Endothelial cell of umbilical vein (primary cell): ENCODE measurements at regions not wholly inside any gene's neighbourhood (a gene's known extent, or its start where the extent isn't known, plus 50 kb on each side); places are given as distances from the start of the nearest gene placed in this dataset.

Source experiments
- CTCF ChIP-seq, 2 donors: IDR thresholded peaks; 1 replicate in 1 of 2; 2 replicates in 1 of 2; pipeline ENCODE4 v1.5.1; 2011; ENCODE audit warnings: low read length in 2 of 2, mild to moderate bottlenecking in 2 of 2, moderate library complexity in 2 of 2, control low read depth in 1 of 2, inconsistent platforms in 1 of 2, low read depth in 1 of 2; ENCODE audit not compliant: insufficient read depth in 1 of 2; ENCODE audit errors: extremely low read depth in 1 of 2
- EZH2 ChIP-seq: IDR thresholded peaks from 2 replicates; pipeline ENCODE4 v1.6.1; 2012; ENCODE audit warnings: borderline replicate concordance, low read depth, mild to moderate bottlenecking, moderate library complexity, low read length, inconsistent platforms; ENCODE audit not compliant: severe bottlenecking
- MYC ChIP-seq: IDR thresholded peaks from one replicate; pipeline ENCODE4 v1.6.1; 2011; ENCODE audit warnings: mild to moderate bottlenecking, low read depth, low read length
- POLR2A ChIP-seq: IDR thresholded peaks from 2 replicates; pipeline ENCODE4 v1.6.1; 2012; ENCODE audit warnings: low read depth, mild to moderate bottlenecking, control low read depth, low read length

- TF ChIP-seq EZH2 (no peak), CTCF (IDR thresholded peaks at IDR 0.05; ENCODE audit: extremely low read depth in 1 of 2, insufficient read depth in 1 of 2, low read depth in 1 of 2, low read length in 2 of 2) (no peak), MYC (no peak), POLR2A (no peak)
These were observed 213.6 kb upstream of the CDH5 start for GRCh38 chr16:66152823-66153393.
